NCI-H1092 (cell line): ENCODE measurements at regions not wholly inside any gene's neighbourhood (a gene's known extent, or its start where the extent isn't known, plus 50 kb on each side); places are given as distances from the start of the nearest gene placed in this dataset.

Source experiments
- DNase-seq: peaks from one replicate; lab custom pipeline; 2025; lab: John Stamatoyannopoulos, UW

DNA sequence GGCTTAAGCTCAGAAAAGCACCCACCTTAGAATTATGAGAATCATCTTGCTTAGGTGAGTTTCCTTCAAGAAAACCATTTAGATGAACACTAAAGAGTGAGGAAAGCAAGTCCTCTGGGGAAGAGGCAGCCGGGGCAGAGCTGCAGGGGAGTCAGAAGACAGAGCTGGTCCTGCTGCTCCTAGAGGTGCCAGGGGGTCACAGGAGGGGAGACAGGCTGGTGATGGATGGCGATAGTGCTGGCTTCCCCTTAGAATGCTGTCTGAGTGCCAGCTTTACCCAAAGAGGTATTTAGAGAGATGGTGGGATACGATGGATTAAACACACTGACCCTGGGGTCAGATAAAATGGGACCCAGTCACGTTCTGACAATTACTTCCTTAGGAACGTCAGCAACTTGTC is 269.4 kb downstream of the TDRD15 start:
- DNase-seq = no peak

DNA sequence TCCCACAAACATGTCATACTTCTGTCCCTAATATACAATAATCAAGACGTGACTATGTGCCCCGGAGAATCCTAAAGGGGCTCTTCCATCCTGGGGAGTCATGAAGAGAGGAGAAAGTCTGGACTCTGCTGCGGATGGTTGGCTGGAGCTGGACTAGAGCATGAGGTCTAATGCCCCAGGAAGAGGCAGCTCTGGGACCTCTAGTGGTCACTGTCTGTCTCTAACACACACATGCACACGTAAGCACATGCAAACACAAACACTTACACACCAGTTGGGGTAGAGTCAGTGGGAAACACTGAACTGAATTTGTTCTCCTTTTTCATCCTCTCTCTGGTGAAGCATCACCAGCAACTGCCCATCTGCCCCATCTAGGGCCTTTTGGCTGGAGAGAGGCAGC is 271.6 kb downstream of the TDRD15 start:
- DNase-seq = no peak

DNA sequence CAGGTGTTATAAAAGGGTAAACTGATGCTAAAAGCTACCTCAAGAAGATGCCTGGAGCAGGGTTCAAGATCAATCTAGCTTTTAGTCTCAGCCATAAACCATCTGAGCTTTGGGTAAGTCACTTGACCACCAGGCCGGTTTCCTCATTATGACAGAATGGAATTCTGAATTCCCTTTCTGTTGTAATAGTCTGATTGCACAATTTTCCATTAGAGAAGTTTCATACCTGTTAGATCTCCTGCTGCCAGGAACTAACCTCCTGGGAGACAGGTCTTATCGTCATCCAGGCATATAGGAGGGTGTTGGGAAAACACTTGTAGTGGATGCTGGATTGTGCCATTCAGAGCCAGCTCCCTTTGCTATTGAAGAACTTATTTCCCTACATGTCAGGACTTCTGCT is 272.5 kb downstream of the TDRD15 start:
- no peak for DNase-seq

DNA sequence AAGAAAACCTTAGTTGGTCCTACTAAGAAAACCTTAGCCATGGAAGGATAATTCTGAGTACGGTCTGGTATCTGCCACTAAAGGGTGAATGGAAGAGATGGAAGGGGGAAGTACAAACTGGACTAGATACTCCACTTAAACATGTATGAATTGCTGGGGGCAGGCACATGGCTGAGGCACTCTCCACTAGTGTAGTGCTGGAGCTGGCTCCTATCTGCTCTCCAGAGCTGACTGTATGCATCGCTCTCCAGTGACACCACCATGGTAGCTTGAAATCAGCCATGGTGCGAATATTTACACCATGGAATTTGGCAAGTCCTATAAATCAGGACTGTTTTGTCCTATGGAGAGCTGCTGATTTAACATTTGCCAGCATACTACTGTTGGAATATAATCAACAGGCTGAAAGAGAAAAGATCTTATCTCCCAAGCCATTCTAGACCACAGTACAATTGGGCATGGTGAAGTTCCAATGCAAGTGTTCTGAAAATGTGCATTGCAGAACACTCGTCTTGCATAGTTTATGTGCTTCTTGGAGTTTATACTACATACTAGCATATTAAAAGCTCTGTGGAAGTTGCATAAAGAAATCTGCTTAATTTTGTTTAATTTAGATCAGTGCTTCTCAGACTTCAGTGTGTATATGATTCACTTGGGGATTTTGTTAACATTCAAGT is 277.4 kb downstream of the TDRD15 start:
- DNase-seq = no peak

DNA sequence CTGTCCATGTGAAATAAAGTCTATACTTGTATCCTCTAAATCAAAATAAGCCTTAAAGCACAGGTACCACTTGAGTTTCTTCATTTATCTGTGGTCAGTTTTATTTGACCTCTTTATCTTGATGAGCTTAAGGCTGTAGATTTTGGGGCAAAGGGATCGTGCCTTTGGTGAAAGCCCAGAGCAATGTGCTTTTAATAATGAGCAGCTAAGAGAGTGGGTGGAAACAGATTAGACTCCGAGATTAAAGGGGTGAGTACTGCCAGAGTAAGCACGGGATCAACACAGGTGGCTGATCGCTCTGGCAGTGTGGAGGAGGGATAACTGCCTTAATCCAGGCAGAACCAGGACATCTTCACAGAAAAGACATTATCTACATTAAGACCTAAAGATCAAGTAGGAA is 280.4 kb downstream of the TDRD15 start:
- no peak for DNase-seq

DNA sequence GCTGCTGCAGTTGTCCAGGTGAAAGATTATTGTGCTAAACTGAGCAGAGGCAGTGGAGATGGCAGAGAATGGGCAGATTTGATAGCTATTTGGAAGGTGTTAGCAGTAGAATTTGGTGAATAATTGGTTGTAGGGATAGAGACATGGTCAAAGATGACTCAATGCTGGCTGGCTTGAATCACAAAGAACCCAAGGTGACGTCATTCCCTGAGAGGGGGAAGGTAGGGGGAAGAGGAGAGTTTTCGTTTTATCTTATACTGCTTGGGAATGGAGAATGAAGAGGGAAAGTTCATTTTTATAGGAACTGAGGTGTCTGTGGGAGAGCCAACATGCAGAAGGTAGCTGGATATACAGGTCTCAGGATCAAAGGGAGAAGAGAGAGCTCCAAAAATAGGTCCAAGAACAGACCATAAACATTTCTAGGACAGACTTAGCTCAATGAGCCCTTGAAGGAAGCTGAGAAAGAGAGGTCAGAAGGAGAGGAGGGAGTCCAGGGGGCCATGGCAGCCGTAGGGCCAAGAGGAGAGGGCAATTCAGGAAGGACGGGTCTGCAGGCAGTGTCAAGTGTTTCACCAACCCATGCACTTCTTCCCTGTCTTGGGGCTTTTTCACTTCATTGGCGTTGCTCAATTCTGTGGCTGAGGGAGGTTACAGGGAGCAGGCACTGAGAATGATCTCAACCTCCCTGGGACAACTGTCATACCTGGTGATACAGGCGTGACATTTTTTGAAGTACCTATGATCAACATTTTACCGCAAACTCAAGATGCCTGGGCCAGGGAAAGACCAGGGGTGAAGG is 281.3 kb downstream of the TDRD15 start:
- DNase-seq = no peak

DNA sequence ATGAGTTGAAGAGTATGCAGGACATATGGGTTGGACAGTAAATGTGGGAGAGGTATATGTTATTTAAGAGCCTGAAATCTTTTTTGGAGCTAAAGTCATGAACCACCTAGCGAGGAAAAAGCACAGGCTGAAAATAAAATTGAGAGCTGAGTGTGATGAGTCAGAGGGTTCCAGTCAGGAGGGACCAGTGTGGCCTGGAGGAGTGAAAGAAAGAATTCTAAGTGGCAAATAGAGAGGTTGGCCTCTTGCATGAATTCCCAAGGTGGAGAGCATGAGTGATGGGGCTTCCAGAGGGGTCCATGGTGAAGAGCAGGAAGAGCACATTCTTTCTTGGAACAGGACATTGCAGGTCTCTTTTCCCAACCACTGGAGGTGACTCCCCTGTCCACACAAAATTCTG is 282.6 kb downstream of the TDRD15 start:
- DNase-seq = no peak

DNA sequence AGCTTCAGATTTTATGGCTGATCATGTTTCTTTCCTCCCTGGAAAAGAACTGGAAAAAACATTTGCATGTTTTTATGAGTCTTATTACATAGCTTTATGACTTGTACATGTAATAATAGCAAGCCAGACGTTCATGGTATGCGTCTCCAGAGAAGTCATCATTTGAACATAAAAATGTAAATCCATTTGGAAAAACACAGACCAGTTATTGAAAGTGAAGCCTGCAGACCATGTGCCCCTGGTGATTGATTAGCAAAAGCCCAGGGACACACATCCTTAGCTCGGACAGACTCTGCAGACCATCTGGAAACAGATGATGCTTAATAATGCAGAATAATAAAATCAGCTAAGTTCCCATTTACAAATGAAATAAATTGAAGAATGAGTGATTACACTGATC is 283.1 kb downstream of the TDRD15 start:
- DNase-seq = no peak

DNA sequence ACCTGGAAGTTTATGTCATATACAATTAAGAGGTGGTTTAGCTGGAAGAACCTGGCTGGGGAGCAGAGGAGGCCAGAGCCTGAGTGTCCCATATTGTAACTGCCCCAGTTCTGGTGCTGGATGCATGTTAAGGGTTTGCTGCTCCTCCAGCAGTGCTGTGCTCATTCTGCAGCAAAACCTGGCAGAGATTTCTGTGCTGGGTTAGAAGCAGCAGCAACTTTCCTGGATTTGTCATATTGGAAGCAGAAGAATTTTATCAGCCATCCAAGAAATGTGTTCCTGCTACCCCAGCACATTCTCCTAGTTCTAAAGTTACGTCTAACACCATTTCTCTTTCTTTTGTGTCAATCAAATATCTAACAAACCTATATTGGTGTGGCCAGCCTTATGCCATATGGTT is 284.1 kb downstream of the TDRD15 start:
- DNase-seq = no peak

DNA sequence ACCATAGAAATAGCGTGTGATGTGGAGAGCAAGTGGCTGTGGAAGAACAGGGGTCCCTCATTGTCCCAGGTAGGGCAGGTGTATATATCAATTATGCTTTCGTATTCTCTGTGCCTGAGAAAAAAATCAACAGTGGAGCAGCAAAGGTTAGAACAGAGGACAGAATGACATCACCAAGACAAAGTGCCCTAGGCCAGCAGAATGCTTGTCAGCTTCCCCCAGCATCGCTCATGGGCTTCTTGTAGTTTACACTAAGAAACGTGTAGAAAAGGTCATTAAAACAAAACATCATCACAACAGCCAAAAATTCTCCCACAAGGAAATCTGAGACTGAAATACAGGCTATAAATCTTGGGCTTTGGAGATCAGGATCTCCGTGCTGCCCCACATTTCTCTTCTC is 288.0 kb downstream of the TDRD15 start:
- no peak for DNase-seq

DNA sequence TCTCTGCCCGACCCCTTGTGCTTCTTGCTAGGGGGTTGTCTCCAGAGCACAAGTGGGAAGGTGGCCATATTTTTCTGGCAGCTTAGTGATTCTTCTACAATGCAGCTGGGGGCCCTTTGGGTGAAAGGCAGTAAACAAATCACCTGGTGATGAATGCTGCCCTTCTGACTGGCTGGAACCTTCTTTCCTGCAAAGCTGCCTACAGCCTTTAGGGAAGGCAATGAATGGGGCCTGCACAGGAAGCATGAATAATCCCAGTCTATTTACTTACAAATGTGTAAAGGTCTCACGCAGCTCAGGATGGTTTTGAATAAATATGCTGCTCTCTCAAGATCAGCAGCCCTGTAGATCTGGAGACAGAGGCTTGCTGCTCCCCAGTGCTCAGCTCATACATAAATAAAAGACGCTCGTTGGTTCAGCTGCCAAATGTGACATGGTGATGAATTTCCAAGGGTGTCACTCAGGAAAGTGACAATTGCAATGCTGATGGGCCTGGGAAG is 289.2 kb downstream of the TDRD15 start:
- DNase-seq = no peak

DNA sequence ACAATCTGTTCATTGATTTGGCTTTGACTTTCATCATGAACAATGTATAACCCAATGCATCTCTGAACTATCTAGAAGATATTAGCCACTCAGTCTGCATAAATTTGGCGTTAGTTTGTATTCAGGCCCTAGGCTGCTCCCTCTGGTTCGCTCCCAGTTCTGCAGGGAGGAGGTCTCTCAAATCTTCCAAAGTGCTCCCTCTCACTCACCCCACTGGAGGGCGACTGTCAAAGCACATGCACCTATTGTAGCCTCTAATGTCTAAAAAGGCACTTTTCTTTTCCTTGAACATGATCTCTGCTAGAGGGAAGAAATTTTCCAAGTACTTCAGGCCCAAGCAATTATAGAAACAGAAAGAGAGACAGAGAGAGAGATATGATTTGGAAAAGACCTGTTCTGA is 291.5 kb downstream of the TDRD15 start:
- DNase-seq = no peak

DNA sequence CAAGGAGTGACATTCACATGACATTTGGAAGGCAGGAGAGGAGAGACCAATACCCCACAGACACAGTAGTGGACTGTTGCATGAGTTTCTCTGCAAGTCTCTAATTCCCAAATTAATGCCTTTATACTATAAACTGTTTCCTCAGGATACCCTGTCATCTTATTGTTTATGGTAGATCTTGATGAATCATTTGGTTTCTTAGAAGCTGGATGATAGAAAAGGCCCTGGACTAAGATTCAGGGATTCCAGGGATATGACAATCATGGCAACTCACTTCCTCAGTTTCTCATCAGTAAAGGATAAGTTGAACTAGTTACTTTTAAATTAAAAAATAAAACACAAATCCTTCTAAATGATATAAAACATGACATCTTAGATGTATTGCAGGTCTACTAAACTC is 292.5 kb downstream of the TDRD15 start:
- no peak for DNase-seq

DNA sequence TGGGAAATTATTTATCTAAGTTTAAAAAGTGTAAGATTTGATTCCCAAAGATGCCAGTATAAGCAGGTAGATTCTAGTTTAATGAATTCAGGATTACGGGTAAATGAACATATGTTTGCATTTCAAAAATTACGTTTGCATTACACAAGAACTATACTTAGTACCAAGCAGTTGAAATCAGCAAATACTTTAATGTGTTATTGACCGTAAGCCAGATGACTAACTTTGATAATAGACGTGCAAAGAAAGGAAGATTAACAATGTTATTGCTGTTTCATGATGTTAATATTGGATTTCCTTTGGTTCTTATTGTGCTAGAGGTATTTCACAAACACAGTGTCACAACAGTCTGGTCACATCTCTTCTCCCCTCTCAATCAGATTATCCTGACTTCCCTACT is 294.7 kb downstream of the TDRD15 start:
- DNase-seq = no peak

DNA sequence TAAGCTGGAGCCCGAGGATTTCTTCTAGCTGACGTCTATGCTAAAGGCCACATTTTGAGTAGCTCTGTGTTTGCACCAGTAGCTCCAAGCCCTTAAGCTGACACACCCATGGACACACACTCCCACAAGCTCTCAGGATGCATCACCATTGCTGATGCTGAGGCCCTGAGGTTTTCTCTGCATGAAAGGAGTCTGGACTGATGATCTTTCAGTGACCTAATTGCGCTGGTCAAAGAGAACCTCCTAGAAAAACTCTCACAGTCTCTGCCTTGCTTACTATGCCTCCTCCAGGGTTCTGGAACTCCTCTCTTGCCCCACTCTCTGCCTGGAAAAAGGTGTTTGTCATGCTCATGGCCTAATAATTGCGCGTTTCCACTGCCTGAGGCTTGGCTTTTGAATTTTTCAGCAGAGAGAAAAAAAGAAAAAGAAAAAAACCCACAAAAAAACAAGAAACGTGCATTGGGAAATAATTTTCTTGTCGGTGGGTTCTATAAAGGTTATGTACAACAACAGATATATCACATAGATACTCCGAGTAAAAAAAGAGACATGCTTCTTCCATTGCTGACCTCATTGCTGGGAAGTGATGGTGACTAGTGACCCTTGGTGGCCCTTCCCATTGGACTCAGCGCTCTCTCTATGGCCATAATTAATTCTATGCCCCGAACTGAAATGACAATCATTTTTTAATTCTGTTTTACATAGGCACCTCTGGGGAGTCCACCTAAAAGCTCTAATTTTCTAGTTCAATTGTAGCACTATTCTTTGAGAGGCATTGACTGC is 297.0 kb downstream of the TDRD15 start:
- DNase-seq = no peak

DNA sequence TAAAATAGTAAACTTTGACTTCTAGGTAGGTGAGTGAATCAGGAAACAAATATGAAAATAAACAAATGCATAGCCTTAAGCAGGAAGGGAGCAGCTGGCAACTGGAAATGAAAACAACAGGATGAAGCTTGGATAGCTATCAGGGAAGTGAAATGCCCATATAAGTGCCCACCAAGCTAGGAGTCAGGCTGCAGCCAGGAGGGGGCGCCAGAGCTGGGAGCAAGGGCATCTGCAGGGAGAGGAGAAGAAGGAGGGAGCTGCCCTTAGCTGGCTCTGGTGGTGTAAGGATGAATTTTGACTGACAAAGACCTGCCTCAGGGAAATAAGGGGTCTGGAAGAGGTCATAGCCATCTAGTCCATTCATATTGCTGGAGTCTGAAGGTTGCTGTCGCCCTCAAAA is 298.3 kb downstream of the TDRD15 start:
- no peak for DNase-seq

DNA sequence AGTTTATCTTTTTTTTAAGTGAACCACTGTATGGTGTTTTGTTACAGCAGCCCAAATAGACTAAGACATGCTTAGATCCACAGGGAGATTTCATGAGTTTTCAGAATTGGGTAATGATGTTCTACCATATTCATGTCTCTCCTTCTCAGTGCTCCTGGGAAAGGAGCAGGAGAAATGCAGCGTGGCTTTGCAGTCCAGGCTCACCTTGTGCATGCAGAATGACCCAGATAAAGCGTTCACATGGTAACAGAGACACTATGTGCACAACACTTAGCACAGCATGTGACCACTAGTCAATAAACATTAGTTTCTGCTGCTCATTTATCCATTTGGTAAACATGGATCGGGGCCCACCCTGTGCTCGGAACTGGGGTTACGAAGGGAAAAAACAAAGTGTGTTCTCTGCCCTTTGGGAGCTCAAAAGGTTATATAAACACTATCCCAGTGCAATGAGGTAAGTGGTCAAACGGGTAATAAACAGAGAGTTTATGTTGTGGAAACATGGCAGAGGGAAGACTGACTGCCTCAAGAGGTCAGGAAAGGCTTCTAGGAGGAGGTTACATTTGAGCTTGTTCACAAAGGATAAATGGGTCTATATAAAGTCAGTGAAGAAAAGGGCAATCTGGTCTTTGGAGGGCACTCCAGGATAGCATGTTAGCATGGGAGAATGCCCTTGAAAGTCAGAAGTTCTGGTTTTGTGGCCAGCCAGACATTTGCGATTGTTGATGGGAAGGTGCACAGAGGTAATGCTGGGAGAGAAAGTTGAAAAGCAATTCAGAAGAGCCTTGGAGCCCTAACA is 299.2 kb downstream of the TDRD15 start:
- no peak for DNase-seq

DNA sequence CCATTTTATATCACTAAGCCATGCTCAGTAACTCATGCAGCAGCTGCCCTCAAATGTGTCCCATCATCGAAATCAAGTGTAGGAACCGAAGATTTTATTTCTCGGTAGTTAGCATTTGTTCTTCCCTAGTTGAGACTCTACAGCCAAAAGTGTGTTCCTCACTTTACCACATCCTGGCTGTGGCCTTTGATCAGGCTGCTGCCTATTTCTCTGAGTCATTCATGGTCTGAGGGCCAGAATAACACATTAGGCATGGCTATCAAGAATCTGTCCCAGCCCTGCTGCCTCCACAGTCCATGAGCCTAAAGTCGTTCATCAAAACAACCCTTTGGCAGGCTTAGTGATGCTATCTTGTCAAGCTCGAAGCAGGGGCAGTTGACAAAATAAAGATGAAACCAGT is 300.1 kb downstream of the TDRD15 start:
- no peak for DNase-seq

DNA sequence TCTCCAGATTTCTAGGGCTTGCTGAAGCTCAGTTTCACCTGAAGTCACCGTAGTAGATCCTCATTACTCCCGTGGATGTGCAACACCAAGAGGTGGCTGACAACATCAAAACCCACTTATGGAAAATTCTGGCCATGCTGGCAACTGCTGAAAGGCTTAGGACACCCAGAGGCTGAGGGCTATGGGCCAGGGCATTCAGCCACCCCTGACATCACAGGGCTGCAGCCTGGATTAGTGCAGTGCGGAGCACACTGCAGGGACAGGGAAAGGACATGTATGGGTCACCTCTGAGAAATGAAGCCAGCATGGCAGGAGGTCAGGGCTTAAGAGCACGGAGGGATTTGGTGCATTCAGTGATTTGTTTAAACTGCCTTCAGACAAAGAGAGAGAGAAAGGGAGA is 300.6 kb downstream of the TDRD15 start:
- DNase-seq = no peak

DNA sequence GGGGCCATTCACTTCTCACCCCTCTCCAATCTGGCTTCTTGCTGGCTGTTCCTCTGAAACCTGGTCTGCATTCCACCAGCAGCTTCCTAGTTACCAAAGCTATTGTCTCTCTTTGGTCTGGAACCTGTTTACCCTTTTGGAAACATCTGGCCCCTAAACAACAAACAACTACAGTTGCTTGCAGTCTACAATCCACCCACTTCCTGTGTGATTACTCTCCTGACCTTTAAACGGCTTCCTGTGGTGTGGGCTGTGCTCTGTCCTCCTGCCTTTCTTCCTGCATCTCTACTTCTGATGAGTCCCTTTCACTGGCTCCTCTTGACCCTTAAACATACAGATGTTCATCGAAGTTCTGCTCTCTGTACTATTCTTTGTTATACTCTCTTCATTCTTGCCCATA is 303.8 kb downstream of the TDRD15 start:
- DNase-seq = no peak

DNA sequence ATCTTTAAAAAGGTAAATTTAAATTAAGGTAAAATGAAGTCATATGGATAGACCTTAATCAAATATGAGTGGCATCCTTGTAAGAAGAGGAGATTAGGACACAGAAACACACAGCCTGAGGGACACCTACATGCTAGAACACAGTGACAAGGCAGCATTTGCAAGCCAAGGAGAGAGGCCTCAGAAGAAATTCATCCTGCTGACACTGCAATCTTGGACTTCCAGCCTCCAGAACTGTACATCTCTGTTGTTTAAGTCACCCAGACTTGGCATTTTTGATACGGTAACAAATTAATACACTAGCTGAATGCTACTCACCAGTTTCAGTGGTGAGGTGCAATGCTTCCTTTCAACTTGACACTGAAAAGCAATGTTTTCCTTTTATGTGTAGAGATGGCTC is 305.0 kb downstream of the TDRD15 start:
- DNase-seq = no peak

DNA sequence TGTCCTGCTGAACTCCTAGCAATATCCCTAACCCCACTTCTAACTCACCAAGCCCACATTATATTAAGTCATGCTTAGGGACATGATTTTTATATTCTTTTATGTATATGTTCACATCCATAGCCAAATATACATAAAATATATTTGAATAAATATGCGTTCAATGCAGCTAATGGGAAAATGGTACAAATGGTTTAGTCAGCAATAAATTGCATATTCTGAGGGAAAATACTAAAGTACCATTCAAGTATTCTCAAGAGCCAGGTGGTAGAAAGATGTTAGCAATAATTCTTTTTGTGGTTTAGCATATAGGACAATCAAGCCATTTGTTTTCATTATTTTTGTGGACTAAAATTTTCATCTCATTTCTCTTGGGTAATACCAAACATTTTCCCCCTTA is 306.0 kb downstream of the TDRD15 start:
- DNase-seq = no peak
